ENCODE measurements at regions not wholly inside any gene's neighbourhood (a gene's known extent, or its start where the extent isn't known, plus 50 kb on each side); places are given as distances from the start of the nearest gene placed in this dataset.

DNA sequence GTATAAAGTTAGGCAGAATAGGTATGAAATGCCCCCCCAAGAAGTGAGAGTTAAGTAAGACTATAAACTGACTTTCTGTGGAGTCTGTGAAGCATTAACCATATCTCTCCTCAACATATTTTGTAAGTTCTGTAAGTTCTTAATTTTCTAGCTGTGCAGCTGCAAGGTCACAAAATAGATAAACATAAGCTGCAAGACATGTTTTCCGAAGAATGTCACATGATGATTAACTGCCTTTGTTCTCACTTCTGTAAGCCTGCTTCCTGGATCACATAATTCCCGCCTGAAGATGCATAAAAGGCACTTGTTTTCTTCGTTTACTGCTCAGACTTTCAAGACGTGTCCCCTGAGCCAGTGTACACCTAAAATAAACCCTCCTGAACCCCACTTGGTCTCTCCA, 292.9 kb upstream of the AMELY start:
- TF ChIP-seq, protein P1, sequence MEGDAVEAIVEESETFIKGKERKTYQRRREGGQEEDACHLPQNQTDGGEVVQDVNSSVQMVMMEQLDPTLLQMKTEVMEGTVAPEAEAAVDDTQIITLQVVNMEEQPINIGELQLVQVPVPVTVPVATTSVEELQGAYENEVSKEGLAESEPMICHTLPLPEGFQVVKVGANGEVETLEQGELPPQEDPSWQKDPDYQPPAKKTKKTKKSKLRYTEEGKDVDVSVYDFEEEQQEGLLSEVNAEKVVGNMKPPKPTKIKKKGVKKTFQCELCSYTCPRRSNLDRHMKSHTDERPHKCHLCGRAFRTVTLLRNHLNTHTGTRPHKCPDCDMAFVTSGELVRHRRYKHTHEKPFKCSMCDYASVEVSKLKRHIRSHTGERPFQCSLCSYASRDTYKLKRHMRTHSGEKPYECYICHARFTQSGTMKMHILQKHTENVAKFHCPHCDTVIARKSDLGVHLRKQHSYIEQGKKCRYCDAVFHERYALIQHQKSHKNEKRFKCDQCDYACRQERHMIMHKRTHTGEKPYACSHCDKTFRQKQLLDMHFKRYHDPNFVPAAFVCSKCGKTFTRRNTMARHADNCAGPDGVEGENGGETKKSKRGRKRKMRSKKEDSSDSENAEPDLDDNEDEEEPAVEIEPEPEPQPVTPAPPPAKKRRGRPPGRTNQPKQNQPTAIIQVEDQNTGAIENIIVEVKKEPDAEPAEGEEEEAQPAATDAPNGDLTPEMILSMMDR (IDR thresholded peaks at IDR 0.05), result no peak
- no peak for TF ChIP-seq ZFX (IDR thresholded peaks at IDR 0.05; ENCODE audit: borderline replicate concordance)
